GM18868 (cell line): ENCODE measurements at regions not wholly inside any gene's neighbourhood (a gene's known extent, or its start where the extent isn't known, plus 50 kb on each side); places are given as distances from the start of the nearest gene placed in this dataset.

ENCODE experiments used
- ATAC-seq: cut with Tn5 transposase; IDR thresholded peaks from one replicate; pipeline ENCODE4 v1.9.1; 2021; ENCODE audit warnings: mild to moderate bottlenecking, moderate library complexity; ENCODE audit not compliant: unreplicated experiment

DNA sequence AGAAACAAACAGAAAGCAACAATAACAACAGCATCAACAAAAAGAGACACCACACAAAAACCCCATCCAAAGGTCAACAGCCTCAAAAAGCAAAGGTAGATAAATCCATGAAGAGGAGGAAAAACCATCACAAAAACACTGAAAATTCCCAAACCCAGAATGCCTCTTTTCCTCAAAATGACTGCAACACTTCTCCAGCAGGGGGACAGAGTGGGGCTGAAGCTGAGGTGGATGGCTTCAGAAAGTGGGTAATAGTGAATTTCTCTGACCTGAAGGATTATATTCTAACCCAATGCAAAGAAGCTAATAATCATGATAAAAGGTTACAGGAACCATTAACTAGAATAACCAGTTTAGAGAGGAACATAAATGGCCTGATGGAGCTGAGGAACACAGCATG lies 888.2 kb downstream of the RAB28 start:
- no peak for ATAC-seq

DNA sequence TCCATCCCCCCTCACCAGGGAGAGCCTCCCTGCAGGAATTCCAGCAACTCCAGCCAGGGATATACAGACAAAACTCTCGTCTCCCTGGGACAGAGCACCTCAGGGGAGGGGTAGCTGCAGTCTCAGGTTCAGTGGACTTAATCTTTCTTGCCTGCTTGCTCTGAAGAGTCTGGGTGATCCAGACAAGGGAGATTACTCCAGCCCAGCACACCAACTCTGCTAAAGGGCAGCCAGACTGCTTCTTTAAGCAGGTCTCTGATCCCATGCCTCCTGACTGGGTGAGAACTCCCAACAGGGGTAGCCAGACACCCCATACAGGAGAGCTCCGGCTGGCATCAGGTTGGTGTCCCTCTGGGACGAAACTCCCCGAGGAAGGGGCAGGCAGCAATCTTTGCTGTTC lies 888.7 kb downstream of the RAB28 start:
- no peak for ATAC-seq

DNA sequence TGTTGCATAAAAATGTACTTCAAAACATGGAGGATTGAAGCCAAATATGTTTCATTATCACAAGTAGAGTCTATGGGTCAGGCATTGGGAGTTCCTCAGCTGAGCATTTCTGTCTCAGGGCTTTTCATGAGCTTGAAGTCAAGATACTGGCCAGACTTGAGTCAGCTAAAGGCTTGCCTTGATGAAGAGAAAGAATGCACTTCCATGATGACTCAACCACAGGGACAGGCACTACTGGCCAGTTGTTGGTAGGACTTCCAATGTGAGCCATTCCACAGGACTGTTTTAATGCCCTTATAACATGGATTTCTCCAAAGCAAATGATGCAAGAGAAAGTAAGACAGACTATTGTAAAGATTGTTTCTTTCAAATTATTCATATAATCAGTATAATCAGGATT lies 895.6 kb downstream of the RAB28 start:
- no peak for ATAC-seq

DNA sequence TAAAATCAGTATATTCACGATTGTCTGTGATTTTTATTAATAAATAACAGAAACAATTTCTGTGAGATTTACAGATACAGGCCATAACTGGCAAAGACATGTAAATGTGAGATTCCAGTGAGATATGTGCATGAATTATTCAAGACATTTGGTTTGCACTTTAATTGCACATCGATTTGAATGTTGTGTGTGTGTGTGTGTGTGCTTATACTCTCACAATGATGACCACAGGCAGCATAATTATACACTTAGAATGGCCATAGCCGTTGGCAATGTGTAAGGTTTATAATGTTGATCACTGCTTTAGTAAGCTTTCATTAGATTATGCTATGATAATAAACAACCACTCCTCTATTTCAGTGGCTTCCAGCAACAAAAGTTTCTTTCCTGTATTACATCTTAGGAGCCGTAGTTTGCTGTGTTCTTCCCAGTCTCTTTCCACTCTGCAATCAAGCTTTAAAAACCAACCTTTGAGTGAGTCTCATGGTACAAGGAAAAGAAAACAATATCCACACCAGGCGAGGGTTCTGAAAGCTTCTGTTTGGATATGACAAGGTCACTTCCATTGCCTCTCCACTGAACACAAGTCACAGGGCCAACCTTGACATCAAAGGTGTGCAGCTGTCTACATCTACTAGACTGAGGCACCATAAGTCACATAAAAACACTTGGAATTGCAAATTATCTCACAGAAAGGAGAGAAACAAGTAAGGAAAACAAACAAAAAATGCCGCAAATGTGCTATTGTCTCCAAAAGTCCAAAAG lies 897.7 kb downstream of the RAB28 start:
- no peak for ATAC-seq

DNA sequence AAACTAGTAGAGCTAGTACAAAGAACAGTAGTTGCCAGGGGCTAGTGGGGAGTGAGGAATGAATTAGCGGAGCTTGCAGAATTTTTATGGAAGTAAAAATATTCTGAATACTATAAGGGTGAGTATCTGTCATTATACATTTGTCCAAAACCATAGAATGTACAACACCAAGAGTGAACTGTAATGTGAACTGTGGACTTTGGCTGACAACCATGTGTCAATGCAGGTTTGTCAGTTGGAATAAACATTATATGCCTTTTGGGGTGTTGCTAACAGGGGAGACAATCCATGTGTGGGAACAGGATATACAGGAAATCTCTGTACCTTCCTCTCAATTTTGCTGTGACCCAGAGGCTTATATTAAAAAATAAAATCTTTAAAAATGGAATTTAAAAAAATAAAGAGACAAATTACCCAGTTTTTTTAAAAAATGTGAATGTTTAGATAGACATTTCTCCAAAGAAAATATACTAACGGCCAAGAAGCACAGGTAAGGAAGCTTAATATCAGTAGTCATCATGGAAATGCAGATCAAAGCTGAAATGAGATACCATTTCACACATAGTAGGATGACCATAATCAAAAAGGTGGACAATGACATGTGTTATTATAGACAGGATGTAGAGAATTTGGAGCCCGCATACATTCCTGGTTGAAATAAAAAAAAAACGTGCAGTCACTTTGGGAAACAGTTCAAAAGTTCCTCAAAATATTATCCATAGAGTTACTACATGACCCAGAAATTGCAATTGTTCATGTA lies 899.8 kb downstream of the RAB28 start:
- no peak for ATAC-seq

DNA sequence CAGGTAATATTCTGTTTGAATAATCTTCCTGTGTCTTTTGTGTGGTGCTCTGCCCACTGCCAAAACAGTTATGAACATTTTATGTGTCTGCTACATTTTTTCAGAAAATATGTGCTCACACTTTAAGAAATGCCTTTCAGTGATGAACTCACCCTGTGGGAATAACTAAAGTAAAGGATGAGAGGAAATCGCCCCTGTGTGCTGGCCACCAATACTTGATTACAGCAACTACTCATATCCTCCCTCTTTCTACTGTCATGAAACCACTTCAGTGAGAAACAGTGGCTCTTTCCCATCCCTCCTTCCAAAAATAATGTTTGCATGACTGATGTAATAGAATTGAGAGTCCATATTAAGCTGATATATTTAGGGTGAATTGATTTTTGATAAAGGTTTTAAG lies 900.9 kb downstream of the RAB28 start:
- ATAC-seq = no peak

DNA sequence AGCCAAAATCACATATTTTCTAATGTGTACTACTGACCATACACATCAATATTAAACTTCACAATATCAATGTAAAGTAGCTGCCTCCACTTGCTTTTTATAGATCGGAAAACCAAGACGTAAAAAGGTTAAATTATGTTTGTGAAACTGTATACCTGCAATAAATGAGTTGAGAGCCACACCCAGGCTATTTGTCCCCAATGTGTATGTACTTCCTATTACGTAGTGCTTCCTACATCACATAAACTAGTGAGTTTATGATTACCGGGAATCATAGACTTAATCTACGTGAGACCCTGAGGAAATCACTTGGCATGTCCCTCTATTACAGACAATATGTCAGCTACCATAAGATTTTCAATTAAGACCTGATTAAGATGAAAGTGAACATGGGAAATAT lies 903.4 kb downstream of the RAB28 start:
- no peak for ATAC-seq

DNA sequence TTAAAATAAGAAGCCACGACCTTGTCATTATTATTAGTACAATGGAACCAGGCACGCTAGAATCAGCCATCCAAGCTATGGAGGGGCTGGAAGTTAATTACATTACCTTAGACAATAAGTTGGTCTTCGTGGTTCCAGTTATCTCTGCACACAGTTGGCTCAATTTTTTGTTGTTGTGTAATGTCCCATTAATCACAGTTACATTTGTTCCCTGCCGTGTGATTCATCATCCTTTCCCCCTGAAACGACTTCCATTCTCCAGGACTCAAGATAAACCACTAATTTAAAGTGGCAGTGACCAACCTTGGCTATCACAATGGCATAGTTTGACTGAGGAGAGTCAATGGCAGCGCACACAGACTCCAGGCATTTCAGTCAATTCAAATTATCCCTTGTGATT lies 905.0 kb downstream of the RAB28 start:
- no peak for ATAC-seq

DNA sequence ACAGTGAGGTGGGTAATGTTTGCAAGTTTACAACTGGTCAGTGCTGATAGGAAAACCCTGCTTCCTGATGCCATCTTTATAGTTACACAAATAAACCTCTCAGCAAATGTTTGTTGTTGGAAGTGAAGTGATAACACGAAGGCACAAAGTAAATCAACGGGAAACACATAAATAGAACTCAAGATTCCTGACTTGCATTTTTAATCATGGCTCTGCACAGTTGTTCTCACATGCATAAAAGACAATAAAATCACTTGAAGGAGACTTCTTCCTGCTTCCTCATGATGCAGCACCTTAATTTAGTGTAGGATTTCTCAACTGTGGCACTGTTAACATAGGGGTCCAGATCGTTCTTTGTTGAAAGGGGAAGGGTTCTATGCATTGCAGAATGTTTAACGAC lies 907.7 kb downstream of the RAB28 start:
- no peak for ATAC-seq

DNA sequence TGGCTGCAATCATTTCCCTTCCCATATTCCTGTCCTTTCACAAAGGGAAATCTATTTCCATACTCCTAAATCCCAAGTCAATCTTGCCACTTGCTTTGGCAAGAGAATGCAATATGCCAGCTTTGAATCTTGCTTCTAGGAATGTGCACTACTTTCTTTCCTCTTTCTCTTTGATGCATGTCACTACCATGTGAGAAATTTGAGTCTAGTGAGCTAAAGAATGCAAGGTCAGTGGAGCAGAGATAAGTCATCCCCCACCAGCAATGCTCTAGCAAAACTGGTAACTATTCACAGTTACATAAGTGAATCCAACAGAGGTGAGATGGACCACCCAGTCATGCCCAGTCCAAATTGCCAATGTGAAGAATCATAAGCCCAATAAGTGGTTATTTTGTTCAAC lies 910.4 kb downstream of the RAB28 start:
- no peak for ATAC-seq

DNA sequence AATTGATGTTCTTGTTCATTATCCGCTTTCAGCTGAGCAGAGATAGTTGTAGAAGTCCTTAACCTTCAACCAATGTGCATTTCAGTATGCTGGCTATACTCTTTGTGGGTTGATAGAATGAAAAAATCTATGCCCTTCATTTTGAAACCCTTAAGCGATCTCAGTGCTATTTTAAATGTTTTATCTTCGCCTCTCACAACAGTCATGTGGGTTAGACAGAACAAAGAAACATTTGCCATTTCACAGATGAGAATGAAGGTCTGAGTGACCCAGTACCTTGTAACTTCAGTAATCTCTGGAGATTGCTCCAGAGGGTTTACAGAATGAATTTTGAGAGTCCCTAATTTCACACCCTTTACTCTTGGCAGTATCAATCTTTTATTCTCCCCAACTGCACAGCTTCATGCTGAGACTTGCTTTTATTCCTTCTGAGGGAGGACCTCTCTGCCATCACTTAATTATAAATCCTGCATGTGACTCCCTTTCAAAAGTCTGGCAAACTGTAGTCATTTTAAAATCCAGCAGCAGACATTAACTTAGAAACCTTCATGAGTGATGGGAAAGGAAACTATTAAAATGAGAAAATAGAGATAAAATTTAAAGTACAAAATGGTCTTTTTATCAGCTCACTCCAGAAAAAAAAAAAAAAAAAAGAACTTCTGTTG lies 921.5 kb downstream of the RAB28 start:
- no peak for ATAC-seq

DNA sequence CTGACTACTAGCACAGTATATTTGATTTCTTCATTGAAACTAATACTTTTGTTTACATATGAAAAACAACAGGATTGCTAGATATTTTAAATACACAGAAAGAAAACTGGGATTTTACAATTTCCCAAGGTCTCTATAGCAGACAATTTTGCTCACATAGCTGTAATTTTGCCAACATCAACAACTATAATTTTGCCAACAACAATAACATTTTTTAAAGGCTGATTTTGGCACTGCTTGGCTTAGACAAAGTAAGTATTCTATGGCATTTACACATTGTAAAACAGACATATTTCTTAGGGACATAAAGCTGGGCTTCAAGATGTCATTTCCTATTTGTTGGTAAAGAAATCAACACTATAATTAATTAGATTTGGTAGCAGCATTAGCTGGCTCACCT lies 922.1 kb downstream of the RAB28 start:
- no peak for ATAC-seq

DNA sequence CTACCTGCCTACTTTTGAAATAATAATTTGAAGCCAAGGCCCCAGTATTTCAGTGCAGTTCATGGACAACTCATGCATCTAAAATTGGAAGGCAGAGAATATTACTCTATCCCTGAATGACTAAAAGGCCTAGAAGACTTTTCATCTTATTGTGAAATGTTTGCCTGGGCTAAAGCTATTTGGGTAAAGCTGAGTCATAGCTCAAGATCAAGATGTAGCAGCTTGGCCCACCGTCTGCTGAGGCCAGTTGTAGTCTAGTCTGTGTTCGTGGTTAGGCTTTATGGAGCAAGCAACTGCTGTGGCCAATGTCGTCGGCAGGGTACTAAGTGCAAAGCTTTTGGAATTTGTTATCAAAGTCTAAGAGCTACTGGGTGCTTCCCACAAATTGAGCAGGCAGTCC lies 929.1 kb downstream of the RAB28 start:
- no peak for ATAC-seq

DNA sequence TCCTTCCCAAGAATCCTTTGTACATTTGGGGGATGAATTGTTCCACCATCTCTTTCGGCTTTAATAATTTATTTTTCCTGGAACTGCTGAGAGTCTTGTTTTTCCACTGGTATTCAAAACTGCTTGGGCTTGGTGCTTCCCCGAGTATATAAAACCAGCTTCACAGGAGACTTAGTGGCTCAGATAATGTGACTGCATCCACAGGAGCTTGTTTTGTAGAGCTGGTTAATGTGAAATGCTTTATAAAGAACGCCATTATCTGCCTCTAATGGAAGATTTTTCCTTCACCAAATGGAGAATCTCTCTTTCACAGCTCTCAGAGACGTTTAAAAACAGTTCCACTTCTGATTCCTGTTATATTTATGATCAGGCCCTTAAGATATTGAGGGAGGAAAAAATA lies 935.5 kb downstream of the RAB28 start:
- ATAC-seq = no peak

DNA sequence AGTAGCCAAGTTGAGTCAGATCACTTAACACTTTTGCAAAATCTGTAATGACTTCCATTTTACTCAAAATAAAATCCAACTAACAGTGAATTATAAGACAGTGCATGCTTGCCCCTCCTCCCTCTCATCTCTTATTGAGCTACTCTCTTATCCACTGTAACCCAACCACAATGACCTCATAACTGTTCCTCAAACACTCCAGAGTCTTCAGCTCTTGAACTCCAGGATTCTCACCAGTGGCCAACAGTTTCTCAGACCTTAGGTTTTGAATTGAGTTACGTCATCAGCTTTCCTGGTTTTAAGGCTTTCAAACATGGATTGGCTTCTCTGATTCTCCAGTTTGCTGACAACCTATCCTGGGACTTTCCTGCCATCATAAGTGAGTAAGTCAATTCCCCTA lies 938.3 kb downstream of the RAB28 start:
- no peak for ATAC-seq

DNA sequence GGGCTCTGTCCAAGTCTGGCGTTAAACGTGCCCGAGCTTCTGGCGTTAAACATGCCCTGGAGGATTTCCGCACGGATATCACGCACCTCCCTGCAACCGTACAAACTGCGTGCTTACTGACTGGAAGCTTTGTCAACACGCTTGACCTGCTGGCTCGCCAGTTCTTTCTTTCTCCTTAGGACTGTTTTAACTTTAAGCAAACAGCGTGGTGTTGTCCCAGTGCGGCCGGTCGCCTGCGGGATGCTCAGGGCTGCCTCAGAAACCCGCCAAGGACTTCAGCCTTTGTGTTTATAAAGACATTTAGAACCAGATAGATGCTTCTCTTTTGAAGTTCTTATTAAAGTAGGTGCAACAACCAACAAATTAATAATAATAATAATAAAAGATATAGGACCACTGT lies 946.0 kb downstream of the RAB28 start:
- ATAC-seq = no peak

DNA sequence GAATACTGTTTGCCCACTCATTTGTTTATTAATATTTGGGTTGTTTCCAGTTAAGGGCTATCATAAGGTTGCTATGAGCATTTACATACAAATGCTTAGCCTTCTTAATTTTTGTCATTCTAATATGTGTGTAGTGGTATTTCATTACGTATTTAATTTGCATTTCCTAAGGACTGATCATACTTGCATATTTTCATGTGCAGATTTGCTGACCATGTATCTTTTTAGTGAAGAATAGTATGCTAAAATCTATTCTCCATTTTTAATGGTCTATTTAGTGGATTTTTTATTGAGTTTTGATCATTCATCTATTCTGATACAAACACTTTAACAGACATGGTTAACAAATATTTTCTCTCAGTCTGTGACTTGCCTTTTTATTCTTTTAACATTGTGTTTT lies 949.5 kb downstream of the RAB28 start:
- ATAC-seq = no peak

DNA sequence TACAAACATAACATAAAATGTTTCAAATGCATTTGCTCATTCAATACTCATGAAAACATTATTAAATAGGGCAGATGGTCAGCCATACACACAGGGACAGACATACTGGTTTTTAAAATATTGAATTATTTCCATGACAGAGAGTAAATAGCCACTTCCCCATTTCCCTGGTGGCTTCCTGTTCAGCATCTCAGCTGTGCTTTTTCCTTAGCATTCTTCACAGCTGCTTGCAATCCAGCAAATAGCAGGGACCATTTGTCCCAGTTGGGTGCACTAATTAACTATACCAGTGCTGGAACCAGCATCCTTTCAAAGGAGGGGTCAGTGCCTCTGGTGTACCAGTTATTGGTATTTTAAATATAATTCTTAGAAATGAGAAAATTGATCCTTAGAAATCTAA lies 964.7 kb downstream of the RAB28 start:
- ATAC-seq = no peak

DNA sequence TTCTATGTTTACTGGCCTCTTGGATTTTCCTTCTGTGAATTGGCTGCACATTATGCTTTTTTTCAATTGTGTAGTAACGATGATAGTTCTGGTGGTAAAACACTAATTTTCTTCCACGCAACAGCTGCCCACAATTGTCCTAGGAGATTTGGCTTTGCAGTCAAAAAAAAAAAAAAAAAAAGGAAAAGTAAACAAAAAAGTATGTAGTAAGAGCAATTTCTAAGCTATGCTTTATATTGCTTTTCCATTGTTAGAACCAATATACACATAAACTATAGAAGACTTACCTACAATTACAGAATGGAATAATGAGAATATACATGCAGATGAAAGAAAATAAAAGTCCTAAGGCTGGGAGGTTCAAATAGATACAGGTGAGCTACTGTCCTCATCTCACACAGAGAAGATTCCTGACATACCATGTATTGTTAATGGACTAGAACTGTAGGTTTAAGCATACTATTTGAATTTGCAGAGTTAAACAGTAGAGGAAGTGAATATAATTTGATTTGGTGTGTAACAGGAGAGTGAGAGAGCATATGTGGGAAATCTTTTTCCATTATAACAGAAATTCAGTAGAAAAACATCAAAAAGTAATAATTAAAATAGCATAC lies 976.2 kb downstream of the RAB28 start:
- no peak for ATAC-seq

DNA sequence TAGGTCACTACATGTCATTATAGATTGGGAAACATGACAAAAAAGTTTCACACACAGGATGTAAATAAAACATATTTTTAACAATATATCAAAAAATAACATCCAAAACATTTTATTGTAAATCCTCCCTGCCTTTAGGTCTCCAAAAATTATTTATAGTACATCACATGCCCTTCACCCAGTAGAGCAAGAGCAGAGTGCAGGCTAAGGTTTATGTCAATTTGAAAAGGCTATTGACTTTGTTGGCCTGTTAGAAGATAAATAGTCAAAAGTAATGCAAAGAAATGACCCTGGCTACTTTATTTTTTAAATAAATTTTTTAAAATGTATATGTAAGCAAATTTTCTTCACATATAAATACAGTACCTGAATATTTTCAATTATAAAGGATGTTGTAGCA lies 983.7 kb downstream of the RAB28 start:
- ATAC-seq = no peak

DNA sequence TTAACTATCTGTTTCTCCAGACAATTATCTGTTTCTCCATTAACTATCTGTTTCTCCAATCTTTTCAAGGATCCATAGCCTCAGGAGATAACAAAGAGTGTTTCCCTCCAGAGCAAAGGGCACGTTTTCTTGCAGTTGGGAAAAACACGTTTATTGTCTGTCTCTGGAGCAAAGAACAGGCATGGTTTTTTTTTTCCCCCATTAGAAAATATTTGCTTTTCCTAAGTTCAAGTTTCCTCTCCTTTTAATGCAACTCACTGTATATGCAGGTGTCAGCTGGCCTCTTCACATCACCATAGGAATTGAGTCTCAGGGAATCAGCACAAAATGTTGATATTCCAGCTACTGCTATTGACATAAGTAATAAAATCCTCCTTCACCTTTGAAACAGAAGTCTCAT lies 984.4 kb downstream of the RAB28 start:
- no peak for ATAC-seq

DNA sequence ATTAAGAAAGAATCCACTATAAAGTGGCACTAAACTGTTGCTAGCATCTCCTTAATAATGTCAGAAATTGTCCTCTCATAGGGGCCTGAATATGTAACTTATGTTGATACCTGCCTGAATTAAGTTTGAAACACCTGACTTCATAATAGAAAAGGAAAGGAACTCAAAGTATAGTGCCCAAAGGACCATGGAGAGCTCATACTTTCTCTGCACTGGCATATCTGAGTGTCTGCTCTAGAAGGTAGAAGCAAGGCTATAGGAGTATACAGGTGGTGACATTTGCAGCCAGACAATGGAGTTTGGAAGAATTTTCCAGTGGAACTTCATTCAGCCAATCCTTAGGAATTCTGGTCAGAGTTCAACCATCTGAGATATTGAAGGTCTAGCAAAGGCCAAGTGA lies 988.9 kb downstream of the RAB28 start:
- ATAC-seq = no peak
